ENCODE measurements at regions not wholly inside any gene's neighbourhood (a gene's known extent, or its start where the extent isn't known, plus 50 kb on each side); places are given as distances from the start of the nearest gene placed in this dataset.
A peak's percentile ranks its signal among the peaks of the same experiment; 100 is the strongest.
"Not testable (repeated sequence)": the region's sequence is repeated elsewhere in the genome, so short reads cannot be mapped to it uniquely, and the experiment has no call there.

DNA sequence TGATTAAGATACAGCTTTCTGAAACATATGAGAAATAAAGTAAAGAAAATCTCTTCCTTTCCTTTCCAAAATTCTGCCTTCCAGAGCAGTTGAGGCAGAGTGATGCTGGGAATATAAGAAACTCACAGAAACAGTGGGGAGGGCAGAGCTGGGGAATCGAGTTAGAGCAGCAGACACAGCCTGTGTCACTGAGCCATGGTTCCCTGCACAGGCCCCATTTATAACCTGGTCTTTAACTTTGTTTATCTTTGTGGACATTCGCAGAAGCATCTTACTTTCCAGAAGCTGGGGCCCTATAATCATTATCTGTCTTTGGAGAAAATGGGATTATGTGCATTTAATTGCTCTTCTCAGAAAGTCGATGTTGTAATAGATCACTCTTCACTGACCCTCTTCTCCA, 349.1 kb downstream of the SETD4 start:
- TF ChIP-seq FOSL2 (IDR thresholded peaks at IDR 0.05) (no peak), FOSL2 (CRISPR knock-in tag; IDR thresholded peaks at IDR 0.05) (no peak), JUNB (IDR thresholded peaks at IDR 0.05) (no peak), POLR2AphosphoS2 (conservative IDR thresholded peaks at IDR 0.05; ENCODE audit: low read length) (no peak), MAZ (IDR thresholded peaks at IDR 0.05; ENCODE audit: borderline replicate concordance, low read depth, low read length) (no peak), EHMT2 (IDR thresholded peaks at IDR 0.05; ENCODE audit: low read depth) (no peak), CHD2 (IDR thresholded peaks at IDR 0.05; ENCODE audit: low read length, partially characterized antibody) (no peak), ZFP36 (IDR thresholded peaks at IDR 0.05; ENCODE audit: borderline replicate concordance, partially characterized antibody) (no peak), PHF8 (IDR thresholded peaks at IDR 0.05; ENCODE audit: borderline replicate concordance, low read depth) (no peak), ZNF302 (CRISPR knock-in tag; IDR thresholded peaks at IDR 0.05) (no peak), CEBPB (IDR thresholded peaks at IDR 0.05) (no peak), SMC3 (IDR thresholded peaks at IDR 0.05) (no peak)
- TF ChIP-seq, protein P1, sequence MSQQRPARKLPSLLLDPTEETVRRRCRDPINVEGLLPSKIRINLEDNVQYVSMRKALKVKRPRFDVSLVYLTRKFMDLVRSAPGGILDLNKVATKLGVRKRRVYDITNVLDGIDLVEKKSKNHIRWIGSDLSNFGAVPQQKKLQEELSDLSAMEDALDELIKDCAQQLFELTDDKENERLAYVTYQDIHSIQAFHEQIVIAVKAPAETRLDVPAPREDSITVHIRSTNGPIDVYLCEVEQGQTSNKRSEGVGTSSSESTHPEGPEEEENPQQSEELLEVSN (IDR thresholded peaks at IDR 0.05; ENCODE audit: borderline replicate concordance, low read depth), result no peak
- DNase-seq (ENCODE audit: low read depth in 1 of 2, low spot score in 1 of 2) (no peak), ATAC-seq (no peak), FAIRE-seq (no peak)
- Histone ChIP-seq H3K4me3 (no peak overlapping the region), H3K27ac (no peak overlapping the region), H3K4me1 (no peaks in the 10 kb centered on the region), H3K9me3 (no peaks in the 10 kb centered on the region), H3K4me2 (no peak overlapping the region)
- CTCF ChIA-PET, result interaction anchor here (0.6 kb wide), 1 partner anchor 447 kb away, joined by 4 read pairs; no protein-coding TSS in a partner anchor
- POLR2A ChIA-PET, result no interaction called here
- WGBS (ENCODE audit: missing lambda C conversion rate), result 19% methylated on average over 3 of the region's 3 CpGs

DNA sequence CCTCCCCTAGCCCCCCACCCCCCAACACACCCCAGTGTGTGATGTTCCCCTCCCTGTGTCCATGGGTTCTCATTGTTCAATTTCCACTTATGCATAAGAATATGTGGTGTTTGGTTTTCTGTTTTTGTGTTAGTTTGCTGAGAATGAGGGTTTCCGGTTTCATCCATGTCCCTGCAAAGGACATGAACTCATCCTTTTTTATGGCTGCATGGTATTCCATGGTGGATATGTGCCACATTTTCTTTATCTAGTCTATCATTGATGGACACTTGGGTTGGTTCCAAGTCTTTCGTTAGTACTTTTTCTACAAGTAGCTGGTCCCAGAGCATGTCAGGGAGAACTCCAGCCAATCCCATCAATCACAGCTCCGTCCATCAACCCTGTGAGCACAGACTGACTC, 350.3 kb downstream of the SETD4 start:
- H3K4me3 ChIP-seq; FAIRE-seq; H3K27ac ChIP-seq; H3K4me2 ChIP-seq; POLR2A ChIA-PET; DNase-seq (ENCODE audit: low read depth in 1 of 2, low spot score in 1 of 2); H3K4me1 ChIP-seq; H3K9me3 ChIP-seq; CTCF ChIA-PET; ATAC-seq: not testable (repeated sequence)
- 30% methylated on average over 3 of the region's 3 CpGs for WGBS (ENCODE audit: missing lambda C conversion rate)

DNA sequence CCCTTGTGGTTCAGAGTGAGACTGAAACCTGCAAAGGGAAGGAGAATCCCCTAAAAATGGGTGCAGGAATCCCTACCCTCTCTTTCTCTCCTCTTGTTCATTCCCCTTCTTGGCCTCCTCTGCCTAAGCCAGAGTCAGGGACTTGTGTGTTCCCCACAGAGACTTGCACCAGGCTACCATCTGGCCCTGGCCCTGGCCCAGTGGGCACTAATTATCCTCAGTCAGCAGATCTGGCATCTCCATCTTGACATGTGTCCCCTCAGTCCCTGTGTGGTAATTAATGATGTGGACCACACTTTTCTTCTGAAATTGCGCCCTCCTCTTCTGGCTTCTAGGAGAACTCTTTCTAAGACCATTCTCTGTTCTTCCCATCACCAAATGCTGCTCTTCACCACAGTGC, 354.4 kb downstream of the SETD4 start:
- peak; percentile 42 for TF ChIP-seq MAFK (IDR thresholded peaks at IDR 0.05; ENCODE audit: partially characterized antibody)
- no peak for TF ChIP-seq RNF2 (IDR thresholded peaks at IDR 0.05; ENCODE audit: borderline replicate concordance, low read depth)
- TF ChIP-seq NR3C1 (IDR thresholded peaks at IDR 0.05), result no peak
- TF ChIP-seq, protein P2, sequence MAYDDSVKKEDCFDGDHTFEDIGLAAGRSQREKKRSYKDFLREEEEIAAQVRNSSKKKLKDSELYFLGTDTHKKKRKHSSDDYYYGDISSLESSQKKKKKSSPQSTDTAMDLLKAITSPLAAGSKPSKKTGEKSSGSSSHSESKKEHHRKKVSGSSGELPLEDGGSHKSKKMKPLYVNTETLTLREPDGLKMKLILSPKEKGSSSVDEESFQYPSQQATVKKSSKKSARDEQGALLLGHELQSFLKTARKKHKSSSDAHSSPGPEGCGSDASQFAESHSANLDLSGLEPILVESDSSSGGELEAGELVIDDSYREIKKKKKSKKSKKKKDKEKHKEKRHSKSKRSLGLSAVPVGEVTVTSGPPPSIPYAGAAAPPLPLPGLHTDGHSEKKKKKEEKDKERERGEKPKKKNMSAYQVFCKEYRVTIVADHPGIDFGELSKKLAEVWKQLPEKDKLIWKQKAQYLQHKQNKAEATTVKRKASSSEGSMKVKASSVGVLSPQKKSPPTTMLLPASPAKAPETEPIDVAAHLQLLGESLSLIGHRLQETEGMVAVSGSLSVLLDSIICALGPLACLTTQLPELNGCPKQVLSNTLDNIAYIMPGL (CRISPR knock-in tag; IDR thresholded peaks at IDR 0.05; ENCODE audit: borderline replicate concordance), result no peak
- ATAC-seq (no peak), DNase-seq (ENCODE audit: low read depth in 1 of 2, low spot score in 1 of 2) (no peak), FAIRE-seq (no peak)
- ChIA-PET CTCF (no interaction called here), POLR2A (no interaction called here)
- WGBS (ENCODE audit: missing lambda C conversion rate), result 5% methylated on average over 1 of the region's 1 CpG
- Histone ChIP-seq H3K4me1 (no peaks in the 10 kb centered on the region), H3K4me2 (no peak overlapping the region), H3K4me3 (no peak overlapping the region), H3K9me3 (no peaks in the 10 kb centered on the region), H3K27ac (no peak overlapping the region)

DNA sequence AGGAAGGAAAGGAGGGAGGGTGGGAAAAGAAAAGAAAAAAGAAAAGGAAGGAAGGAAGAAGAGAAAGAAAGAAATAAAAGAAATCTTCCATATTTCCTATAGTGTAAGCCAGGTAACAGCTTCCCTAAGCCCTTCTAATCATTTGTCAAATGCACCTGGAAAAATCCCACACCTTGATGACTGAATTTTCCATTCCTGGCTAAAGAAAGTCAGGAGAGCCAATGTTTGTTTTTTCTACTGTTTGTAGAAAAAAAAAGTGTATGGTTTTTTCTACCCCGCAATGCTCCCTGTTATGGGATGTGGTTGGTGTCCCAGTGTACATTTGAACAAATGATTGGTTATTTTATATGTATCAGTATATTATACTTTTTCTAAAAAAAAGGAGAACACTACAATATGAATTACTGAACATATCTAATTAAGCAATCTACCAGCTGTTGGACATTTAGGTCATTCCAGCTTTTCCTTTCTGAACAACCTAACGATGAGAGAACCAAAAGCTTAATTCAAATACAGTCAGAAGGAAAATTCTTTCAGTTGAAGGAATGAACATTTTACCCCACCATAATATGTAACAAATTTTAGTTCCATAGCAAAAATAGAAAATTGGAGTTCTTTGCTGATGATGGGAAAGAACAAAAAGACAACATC, 355.0 kb downstream of the SETD4 start:
- ATAC-seq, result no peak
- 40% methylated on average over 2 of the region's 2 CpGs for WGBS (ENCODE audit: missing lambda C conversion rate)
- Histone ChIP-seq H3K9me3 (no peaks in the 10 kb centered on the region), H3K4me2 (no peak overlapping the region), H3K4me1 (no peaks in the 10 kb centered on the region), H3K27ac (no peak overlapping the region), H3K4me3 (no peak overlapping the region)
- ChIA-PET POLR2A (no interaction called here), CTCF (no interaction called here)
- no peak for DNase-seq (ENCODE audit: low read depth in 1 of 2, low spot score in 1 of 2)
- no peak for FAIRE-seq
- TF ChIP-seq RNF2 (IDR thresholded peaks at IDR 0.05; ENCODE audit: borderline replicate concordance, low read depth), result no peak
- TF ChIP-seq HOXA7 (CRISPR knock-in tag; IDR thresholded peaks at IDR 0.05), result no peak
- no peak for TF ChIP-seq ZFP36 (IDR thresholded peaks at IDR 0.05; ENCODE audit: borderline replicate concordance, partially characterized antibody)
- TF ChIP-seq, protein P3, sequence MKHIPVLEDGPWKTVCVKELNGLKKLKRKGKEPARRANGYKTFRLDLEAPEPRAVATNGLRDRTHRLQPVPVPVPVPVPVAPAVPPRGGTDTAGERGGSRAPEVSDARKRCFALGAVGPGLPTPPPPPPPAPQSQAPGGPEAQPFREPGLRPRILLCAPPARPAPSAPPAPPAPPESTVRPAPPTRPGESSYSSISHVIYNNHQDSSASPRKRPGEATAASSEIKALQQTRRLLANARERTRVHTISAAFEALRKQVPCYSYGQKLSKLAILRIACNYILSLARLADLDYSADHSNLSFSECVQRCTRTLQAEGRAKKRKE (CRISPR knock-in tag; IDR thresholded peaks at IDR 0.05; ENCODE audit: low read depth), result no peak
- no peak for TF ChIP-seq RARB (CRISPR knock-in tag; IDR thresholded peaks at IDR 0.05)
- no peak for TF ChIP-seq RCOR1 (IDR thresholded peaks at IDR 0.05; ENCODE audit: low read depth, low read length)
- TF ChIP-seq CHD2 (IDR thresholded peaks at IDR 0.05; ENCODE audit: low read length, partially characterized antibody), result no peak
- TF ChIP-seq HOXB5 (CRISPR knock-in tag; IDR thresholded peaks at IDR 0.05), result no peak
- TF ChIP-seq, protein P4, sequence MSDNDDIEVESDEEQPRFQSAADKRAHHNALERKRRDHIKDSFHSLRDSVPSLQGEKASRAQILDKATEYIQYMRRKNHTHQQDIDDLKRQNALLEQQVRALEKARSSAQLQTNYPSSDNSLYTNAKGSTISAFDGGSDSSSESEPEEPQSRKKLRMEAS (IDR thresholded peaks at IDR 0.05), result no peak
- no peak for TF ChIP-seq FOXS1 (CRISPR knock-in tag; IDR thresholded peaks at IDR 0.05)
- TF ChIP-seq, protein P2 (CRISPR knock-in tag; IDR thresholded peaks at IDR 0.05; ENCODE audit: borderline replicate concordance), result no peak
- no peak for TF ChIP-seq ZNF302 (CRISPR knock-in tag; IDR thresholded peaks at IDR 0.05)
- no peak for TF ChIP-seq POLR2A (IDR thresholded peaks at IDR 0.05; ENCODE audit: low read length)
- TF ChIP-seq EHMT2 (IDR thresholded peaks at IDR 0.05; ENCODE audit: low read depth), result no peak
- no peak for TF ChIP-seq TP53 (CRISPR knock-in tag; IDR thresholded peaks at IDR 0.05)
- no peak for TF ChIP-seq JUNB (IDR thresholded peaks at IDR 0.05)

All from A549 (cell line).